ENCODE measurements at regions not wholly inside any gene's neighbourhood (a gene's known extent, or its start where the extent isn't known, plus 50 kb on each side); places are given as distances from the start of the nearest gene placed in this dataset.
A peak's percentile ranks its signal among the peaks of the same experiment; 100 is the strongest.

DNA sequence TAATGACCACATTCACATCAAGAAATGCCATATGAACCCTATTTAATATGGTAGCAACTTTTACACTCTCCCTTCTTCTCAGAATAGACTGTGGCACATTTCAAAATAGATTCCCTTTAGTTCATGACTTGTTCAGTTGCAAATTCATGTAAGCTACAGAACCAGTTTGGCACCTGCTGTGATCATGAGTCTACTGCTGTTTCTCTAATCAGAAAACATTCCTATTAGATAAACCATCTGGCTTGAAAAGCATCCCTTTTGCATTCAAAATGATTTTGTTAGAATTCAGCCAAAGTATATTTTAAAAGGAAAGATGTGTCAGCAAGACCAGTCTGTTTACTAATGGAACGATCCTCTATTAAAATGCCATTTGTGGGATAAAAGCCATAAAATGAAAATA, 304.4 kb downstream of the BCHE start:
- Histone ChIP-seq H3K4me2 (ENCODE audit: low read length) (no peak overlapping the region), H3K4me1 (ENCODE audit: control insufficient read depth, low read depth, low read length) (no peaks in the 10 kb centered on the region), H2BK120ac (ENCODE audit: low read depth, low read length) (no peak overlapping the region), H3K79me2 (ENCODE audit: control insufficient read depth, insufficient read depth, low read length) (no peaks in the 10 kb centered on the region), H3K79me1 (ENCODE audit: low read length) (no peaks in the 10 kb centered on the region), H2BK5ac (ENCODE audit: low read length) (no peak overlapping the region), H3K18ac (ENCODE audit: low read length) (no peak overlapping the region), H4K8ac (ENCODE audit: low read depth, low read length) (no peak overlapping the region), H3K9ac (ENCODE audit: low read length) (no peak overlapping the region), H3K56ac (ENCODE audit: low read length) (no peak overlapping the region), H3K23ac (ENCODE audit: low read length) (no peak overlapping the region), H4K5ac (ENCODE audit: low read length) (no peak overlapping the region), H2AK5ac (ENCODE audit: low read length) (no peak overlapping the region), H3K4ac (ENCODE audit: low read depth, low read length) (no peak overlapping the region), H3K27ac (ENCODE audit: low read depth, low read length) (no peak overlapping the region), H3K27me3 (ENCODE audit: insufficient read depth, low read length, poor library complexity) (no peaks in the 10 kb centered on the region), H2BK15ac (replicated peaks; ENCODE audit: low read depth) (no peak overlapping the region), H3K4me3 (ENCODE audit: low read length) (no peak overlapping the region), H3K36me3 (ENCODE audit: control insufficient read depth, insufficient read depth, low read length) (no peaks in the 10 kb centered on the region)
- no CpG with 5 or more reads among the region's 1 CpG for WGBS (ENCODE audit: extremely low coverage, insufficient coverage, low lambda C conversion rate)
- DNase-seq = peak; percentile 10

DNA sequence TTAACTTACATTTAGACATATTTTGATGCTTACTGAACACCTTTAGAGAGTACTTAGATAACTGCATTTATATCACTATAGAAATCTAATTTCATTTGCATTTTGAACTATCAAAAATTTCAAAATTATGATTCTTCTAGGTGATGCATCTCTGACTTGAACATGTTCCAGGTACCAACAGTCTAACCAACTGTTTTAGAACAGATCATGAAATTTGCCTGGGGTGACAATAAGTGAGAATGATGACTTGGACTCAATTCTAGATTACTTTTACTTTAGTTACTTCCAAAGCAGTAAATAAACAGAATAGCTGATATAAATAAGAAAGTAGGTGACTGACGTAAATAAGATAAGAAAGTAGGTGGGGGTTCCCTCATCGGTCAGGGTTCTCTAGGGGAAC, 307.8 kb downstream of the BCHE start:
- H4K5ac ChIP-seq (ENCODE audit: low read length) = no peak overlapping the region

DNA sequence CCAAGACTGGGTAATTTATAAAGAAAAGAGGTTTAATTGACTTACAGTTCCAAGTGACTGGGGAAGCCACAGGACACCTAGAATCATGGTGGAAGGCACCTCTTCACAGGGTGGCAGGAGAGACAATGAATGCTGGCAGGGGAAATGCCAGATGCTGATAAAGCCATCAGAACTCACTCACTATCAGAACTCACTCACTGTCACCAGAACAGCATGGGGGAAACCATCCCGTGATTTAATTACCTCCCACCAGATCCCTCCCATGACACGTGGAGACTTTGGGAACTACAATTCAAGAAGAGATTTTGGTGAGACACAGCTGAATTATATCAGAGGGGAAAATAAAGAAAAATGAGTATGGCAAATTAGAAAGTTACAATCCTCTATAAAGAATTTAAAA, 310.9 kb downstream of the BCHE start:
- peak; percentile 89 for DNase-seq
- no peak overlapping the region for H3K4me3 ChIP-seq (ENCODE audit: low read length)

More for the DNA sequence above, 307.8 kb downstream of the BCHE start:
- Histone ChIP-seq H3K18ac (ENCODE audit: low read length) (no peak overlapping the region), H2BK5ac (ENCODE audit: low read length) (no peak overlapping the region), H4K8ac (ENCODE audit: low read depth, low read length) (no peak overlapping the region), H3K4me3 (ENCODE audit: low read length) (no peak overlapping the region), H2BK15ac (replicated peaks; ENCODE audit: low read depth) (no peak overlapping the region), H3K23ac (ENCODE audit: low read length) (no peak overlapping the region), H3K79me2 (ENCODE audit: control insufficient read depth, insufficient read depth, low read length) (no peaks in the 10 kb centered on the region), H3K56ac (ENCODE audit: low read length) (no peak overlapping the region), H3K36me3 (ENCODE audit: control insufficient read depth, insufficient read depth, low read length) (no peaks in the 10 kb centered on the region), H2BK120ac (ENCODE audit: low read depth, low read length) (no peak overlapping the region), H3K79me1 (ENCODE audit: low read length) (no peaks in the 10 kb centered on the region), H3K27me3 (ENCODE audit: insufficient read depth, low read length, poor library complexity) (no peaks in the 10 kb centered on the region), H3K4me1 (ENCODE audit: control insufficient read depth, low read depth, low read length) (no peaks in the 10 kb centered on the region), H2AK5ac (ENCODE audit: low read length) (no peak overlapping the region), H3K4me2 (ENCODE audit: low read length) (no peak overlapping the region), H3K9ac (ENCODE audit: low read length) (no peak overlapping the region), H3K27ac (ENCODE audit: low read depth, low read length) (no peak overlapping the region), H3K4ac (ENCODE audit: low read depth, low read length) (no peak overlapping the region)
- no peak for DNase-seq
- WGBS (ENCODE audit: extremely low coverage, insufficient coverage, low lambda C conversion rate) = no CpG with 5 or more reads among the region's 2 CpGs

DNA sequence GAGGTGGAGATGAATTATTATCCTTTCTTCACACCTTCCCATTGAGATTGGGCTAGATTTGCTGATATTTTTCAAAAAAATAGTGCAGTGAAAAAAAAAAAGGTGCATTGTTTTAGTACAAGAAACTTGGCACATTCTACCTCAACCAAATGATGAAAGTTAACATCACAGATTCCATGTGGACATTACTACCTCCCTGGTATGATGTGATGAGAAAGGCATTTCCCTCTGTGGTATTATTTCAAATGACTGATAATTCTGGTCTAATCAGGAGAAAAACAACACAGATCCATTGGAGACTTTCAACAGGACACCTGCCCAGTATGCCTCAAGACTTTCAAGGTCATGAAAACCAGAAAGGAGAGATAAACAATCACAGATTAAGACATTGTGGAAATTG, 313.4 kb downstream of the BCHE start:
- Histone ChIP-seq H2BK5ac (ENCODE audit: low read length) (no peak overlapping the region), H3K18ac (ENCODE audit: low read length) (no peak overlapping the region), H3K56ac (ENCODE audit: low read length) (no peak overlapping the region), H3K27me3 (ENCODE audit: insufficient read depth, low read length, poor library complexity) (no peaks in the 10 kb centered on the region), H3K9ac (ENCODE audit: low read length) (no peak overlapping the region), H4K8ac (ENCODE audit: low read depth, low read length) (no peak overlapping the region), H3K4me3 (ENCODE audit: low read length) (no peak overlapping the region), H2AK5ac (ENCODE audit: low read length) (no peak overlapping the region), H2BK15ac (replicated peaks; ENCODE audit: low read depth) (no peak overlapping the region), H3K23ac (ENCODE audit: low read length) (no peak overlapping the region), H3K79me1 (ENCODE audit: low read length) (no peaks in the 10 kb centered on the region), H3K4me1 (ENCODE audit: control insufficient read depth, low read depth, low read length) (no peaks in the 10 kb centered on the region), H4K5ac (ENCODE audit: low read length) (no peak overlapping the region), H3K27ac (ENCODE audit: low read depth, low read length) (no peak overlapping the region), H3K4ac (ENCODE audit: low read depth, low read length) (no peak overlapping the region), H3K4me2 (ENCODE audit: low read length) (no peak overlapping the region), H2BK120ac (ENCODE audit: low read depth, low read length) (no peak overlapping the region), H3K36me3 (ENCODE audit: control insufficient read depth, insufficient read depth, low read length) (no peaks in the 10 kb centered on the region), H3K79me2 (ENCODE audit: control insufficient read depth, insufficient read depth, low read length) (no peaks in the 10 kb centered on the region)
- DNase-seq = peak; percentile 29

More for the DNA sequence above, 310.9 kb downstream of the BCHE start:
- H2BK5ac ChIP-seq (ENCODE audit: low read length) = no peak overlapping the region
- H3K4me2 ChIP-seq (ENCODE audit: low read length) = no peak overlapping the region
- no peak overlapping the region for H2BK120ac ChIP-seq (ENCODE audit: low read depth, low read length)
- H3K27ac ChIP-seq (ENCODE audit: low read depth, low read length) = no peak overlapping the region
- H3K4me1 ChIP-seq (ENCODE audit: control insufficient read depth, low read depth, low read length) = no peaks in the 10 kb centered on the region
- no peak overlapping the region for H3K18ac ChIP-seq (ENCODE audit: low read length)
- H2BK15ac ChIP-seq (replicated peaks; ENCODE audit: low read depth) = no peak overlapping the region
- H3K9ac ChIP-seq (ENCODE audit: low read length) = no peak overlapping the region
- H3K79me1 ChIP-seq (ENCODE audit: low read length) = no peaks in the 10 kb centered on the region
- no CpG with 5 or more reads among the region's 2 CpGs for WGBS (ENCODE audit: extremely low coverage, insufficient coverage, low lambda C conversion rate)
- H3K56ac ChIP-seq (ENCODE audit: low read length) = no peak overlapping the region
- no peaks in the 10 kb centered on the region for H3K36me3 ChIP-seq (ENCODE audit: control insufficient read depth, insufficient read depth, low read length)
- no peak overlapping the region for H2AK5ac ChIP-seq (ENCODE audit: low read length)
- no peaks in the 10 kb centered on the region for H3K27me3 ChIP-seq (ENCODE audit: insufficient read depth, low read length, poor library complexity)
- H4K5ac ChIP-seq (ENCODE audit: low read length) = no peak overlapping the region
- no peak overlapping the region for H4K8ac ChIP-seq (ENCODE audit: low read depth, low read length)
- no peak overlapping the region for H3K23ac ChIP-seq (ENCODE audit: low read length)
- no peaks in the 10 kb centered on the region for H3K79me2 ChIP-seq (ENCODE audit: control insufficient read depth, insufficient read depth, low read length)
- H3K4ac ChIP-seq (ENCODE audit: low read depth, low read length) = no peak overlapping the region

GRCh38 chr3:165522386-165522785, 314.8 kb downstream of the BCHE start:
- Histone ChIP-seq H3K4me2 (ENCODE audit: low read length) (no peak overlapping the region), H3K56ac (ENCODE audit: low read length) (no peak overlapping the region), H3K4me1 (ENCODE audit: control insufficient read depth, low read depth, low read length) (no peaks in the 10 kb centered on the region), H3K27ac (ENCODE audit: low read depth, low read length) (no peak overlapping the region), H4K8ac (ENCODE audit: low read depth, low read length) (no peak overlapping the region), H3K23ac (ENCODE audit: low read length) (no peak overlapping the region), H4K5ac (ENCODE audit: low read length) (no peak overlapping the region), H3K18ac (ENCODE audit: low read length) (no peak overlapping the region), H3K79me1 (ENCODE audit: low read length) (no peaks in the 10 kb centered on the region), H3K27me3 (ENCODE audit: insufficient read depth, low read length, poor library complexity) (no peaks in the 10 kb centered on the region), H3K4ac (ENCODE audit: low read depth, low read length) (no peak overlapping the region), H2BK15ac (replicated peaks; ENCODE audit: low read depth) (no peak overlapping the region), H2AK5ac (ENCODE audit: low read length) (no peak overlapping the region), H3K79me2 (ENCODE audit: control insufficient read depth, insufficient read depth, low read length) (no peaks in the 10 kb centered on the region), H3K9ac (ENCODE audit: low read length) (no peak overlapping the region), H2BK120ac (ENCODE audit: low read depth, low read length) (no peak overlapping the region), H3K36me3 (ENCODE audit: control insufficient read depth, insufficient read depth, low read length) (no peaks in the 10 kb centered on the region), H3K4me3 (ENCODE audit: low read length) (no peak overlapping the region), H2BK5ac (ENCODE audit: low read length) (no peak overlapping the region)
- WGBS (ENCODE audit: extremely low coverage, insufficient coverage, low lambda C conversion rate) = no CpG with 5 or more reads among the region's 1 CpG
- peak; percentile 12 for DNase-seq

GRCh38 chr3:165521131-165521871, 315.9 kb downstream of the BCHE start:
- no peak overlapping the region for H2BK120ac ChIP-seq (ENCODE audit: low read depth, low read length)
- H3K79me1 ChIP-seq (ENCODE audit: low read length) = no peaks in the 10 kb centered on the region
- H3K4me3 ChIP-seq (ENCODE audit: low read length) = no peak overlapping the region
- H3K18ac ChIP-seq (ENCODE audit: low read length) = no peak overlapping the region
- H2BK5ac ChIP-seq (ENCODE audit: low read length) = no peak overlapping the region
- H3K27ac ChIP-seq (ENCODE audit: low read depth, low read length) = no peak overlapping the region
- no CpG with 5 or more reads among the region's 2 CpGs for WGBS (ENCODE audit: extremely low coverage, insufficient coverage, low lambda C conversion rate)
- H4K8ac ChIP-seq (ENCODE audit: low read depth, low read length) = no peak overlapping the region
- H3K9ac ChIP-seq (ENCODE audit: low read length) = no peak overlapping the region
- no peaks in the 10 kb centered on the region for H3K36me3 ChIP-seq (ENCODE audit: control insufficient read depth, insufficient read depth, low read length)
- no peak overlapping the region for H3K56ac ChIP-seq (ENCODE audit: low read length)
- H3K23ac ChIP-seq (ENCODE audit: low read length) = no peak overlapping the region
- no peaks in the 10 kb centered on the region for H3K27me3 ChIP-seq (ENCODE audit: insufficient read depth, low read length, poor library complexity)
- H3K4ac ChIP-seq (ENCODE audit: low read depth, low read length) = no peak overlapping the region
- H2BK15ac ChIP-seq (replicated peaks; ENCODE audit: low read depth) = no peak overlapping the region
- no peak for DNase-seq
- no peaks in the 10 kb centered on the region for H3K79me2 ChIP-seq (ENCODE audit: control insufficient read depth, insufficient read depth, low read length)
- no peak overlapping the region for H2AK5ac ChIP-seq (ENCODE audit: low read length)
- H4K5ac ChIP-seq (ENCODE audit: low read length) = no peak overlapping the region
- H3K4me2 ChIP-seq (ENCODE audit: low read length) = no peak overlapping the region
- no peaks in the 10 kb centered on the region for H3K4me1 ChIP-seq (ENCODE audit: control insufficient read depth, low read depth, low read length)

Measured in mesendoderm (in vitro differentiated cells).